DND-41 (cell line): ENCODE measurements at regions not wholly inside any gene's neighbourhood (a gene's known extent, or its start where the extent isn't known, plus 50 kb on each side); places are given as distances from the start of the nearest gene placed in this dataset.

ENCODE experiments used
- ATAC-seq: fragments of 200-7000 bp; cut with Tn5 transposase; 3 replicates; pipeline ENCODE4 v1.9.1; 2021; ENCODE audit warnings: low read depth; ENCODE audit not compliant: insufficient read depth
- DNase-seq: peaks from one replicate; pipeline ENCODE4 v3.0.0-alpha.2; 2020
- H2AFZ ChIP-seq: 2 replicates; pipeline ENCODE4 v1.6.0; 2012; ENCODE audit warnings: low read depth, low read length
- H3K27ac ChIP-seq: 2 replicates; pipeline ENCODE4 v1.5.1; 2012; ENCODE audit warnings: low read length, inconsistent platforms
- H3K27me3 ChIP-seq: fragments of 200-600 bp; sonication (generic); 2 replicates; pipeline ENCODE4 v1.6.0; 2012; ENCODE audit warnings: low read length, mild to moderate bottlenecking, inconsistent platforms; ENCODE audit not compliant: insufficient read depth, poor library complexity
- H3K36me3 ChIP-seq: 2 replicates; pipeline ENCODE4 v1.5.1; 2012; ENCODE audit warnings: low read length, inconsistent platforms; ENCODE audit not compliant: insufficient read depth
- H3K4me1 ChIP-seq: 2 replicates; pipeline ENCODE4 v1.5.1; 2012; ENCODE audit warnings: mild to moderate bottlenecking, low read length; ENCODE audit not compliant: insufficient read depth
- H3K4me2 ChIP-seq: 2 replicates; pipeline ENCODE4 v1.6.0; 2012; ENCODE audit warnings: mild to moderate bottlenecking, moderate library complexity, low read length, inconsistent platforms; ENCODE audit not compliant: insufficient read depth
- H3K4me3 ChIP-seq, 2 experiments: fragments of 200-600 bp in 1 of 2; shearing (Covaris generic) in 1 of 2; 2 replicates each; pipeline ENCODE4 v1.5.1; 2012 to 2016; ENCODE audit warnings: inconsistent platforms in 2 of 2, low read length in 2 of 2, mild to moderate bottlenecking in 2 of 2, low read depth in 1 of 2, moderate library complexity in 1 of 2
- H3K79me2 ChIP-seq: 2 replicates; pipeline ENCODE4 v1.6.0; 2012; ENCODE audit warnings: low read length, inconsistent platforms; ENCODE audit not compliant: insufficient read depth
- H3K9ac ChIP-seq: 2 replicates; pipeline ENCODE4 v1.6.0; 2012; ENCODE audit warnings: low read depth, mild to moderate bottlenecking, inconsistent platforms, low read length, moderate library complexity
- H3K9me3 ChIP-seq: 2 replicates; pipeline ENCODE4 v1.5.1; 2012; ENCODE audit warnings: low read length, moderate library complexity, mild to moderate bottlenecking, inconsistent platforms; ENCODE audit not compliant: insufficient read depth, severe bottlenecking
- H4K20me1 ChIP-seq: 2 replicates; pipeline ENCODE4 v1.6.0; 2012; ENCODE audit warnings: low read length; ENCODE audit not compliant: insufficient read depth
- EZH2 ChIP-seq: IDR thresholded peaks from 3 replicates; pipeline ENCODE4 v1.6.1; 2012; ENCODE audit warnings: borderline replicate concordance, low read depth, mild to moderate bottlenecking, moderate library complexity, low read length, inconsistent platforms; ENCODE audit not compliant: severe bottlenecking
- TF ChIP-seq, protein P1 (sequence below): IDR thresholded peaks from 2 replicates; pipeline ENCODE4 v1.5.1; 2012; ENCODE audit warnings: borderline replicate concordance, low read length, moderate library complexity, mild to moderate bottlenecking; ENCODE audit not compliant: poor library complexity, severe bottlenecking; ENCODE audit errors: extremely low read depth

- Histone ChIP-seq H3K9ac (no peak overlapping the region), H3K27me3 (no peaks in the 10 kb centered on the region), H4K20me1 (no peaks in the 10 kb centered on the region), H3K27ac (no peak overlapping the region), H3K4me3 (no peak overlapping the region), H3K9me3 (no peaks in the 10 kb centered on the region), H3K79me2 (no peaks in the 10 kb centered on the region), H3K4me1 (no peaks in the 10 kb centered on the region), H3K4me2 (no peak overlapping the region), H2AFZ (no peak overlapping the region), H3K36me3 (no peaks in the 10 kb centered on the region)
- TF ChIP-seq EZH2, result no peak
- TF ChIP-seq, protein P1, sequence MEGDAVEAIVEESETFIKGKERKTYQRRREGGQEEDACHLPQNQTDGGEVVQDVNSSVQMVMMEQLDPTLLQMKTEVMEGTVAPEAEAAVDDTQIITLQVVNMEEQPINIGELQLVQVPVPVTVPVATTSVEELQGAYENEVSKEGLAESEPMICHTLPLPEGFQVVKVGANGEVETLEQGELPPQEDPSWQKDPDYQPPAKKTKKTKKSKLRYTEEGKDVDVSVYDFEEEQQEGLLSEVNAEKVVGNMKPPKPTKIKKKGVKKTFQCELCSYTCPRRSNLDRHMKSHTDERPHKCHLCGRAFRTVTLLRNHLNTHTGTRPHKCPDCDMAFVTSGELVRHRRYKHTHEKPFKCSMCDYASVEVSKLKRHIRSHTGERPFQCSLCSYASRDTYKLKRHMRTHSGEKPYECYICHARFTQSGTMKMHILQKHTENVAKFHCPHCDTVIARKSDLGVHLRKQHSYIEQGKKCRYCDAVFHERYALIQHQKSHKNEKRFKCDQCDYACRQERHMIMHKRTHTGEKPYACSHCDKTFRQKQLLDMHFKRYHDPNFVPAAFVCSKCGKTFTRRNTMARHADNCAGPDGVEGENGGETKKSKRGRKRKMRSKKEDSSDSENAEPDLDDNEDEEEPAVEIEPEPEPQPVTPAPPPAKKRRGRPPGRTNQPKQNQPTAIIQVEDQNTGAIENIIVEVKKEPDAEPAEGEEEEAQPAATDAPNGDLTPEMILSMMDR, result no peak
- no peak for DNase-seq
- ATAC-seq, result no peak
Measured at GRCh38 chrX:117633277-117633676, 483.3 kb downstream of the KLHL13 start.

DNA sequence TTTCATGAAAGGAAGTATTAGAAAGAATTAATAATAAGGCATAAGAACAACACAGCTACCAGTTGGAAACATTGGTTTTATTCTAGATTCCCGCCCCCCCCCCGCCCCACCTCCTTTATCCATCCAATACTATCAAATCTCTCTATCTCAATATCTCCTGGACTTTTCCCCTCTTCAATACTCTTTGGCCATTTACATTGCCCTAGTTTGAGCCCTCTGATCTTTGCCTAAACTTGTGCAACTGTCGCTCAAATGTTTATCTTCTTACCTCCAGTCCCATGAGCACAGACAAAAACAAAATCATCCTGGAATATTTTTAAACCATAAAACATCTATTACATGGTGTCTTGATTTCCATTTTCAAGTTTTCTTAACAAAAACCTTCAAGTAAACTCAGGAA lies 488.2 kb downstream of the KLHL13 start:
- DNase-seq, result no peak
- no peak overlapping the region for H3K4me2 ChIP-seq
- H4K20me1 ChIP-seq, result no peaks in the 10 kb centered on the region
- H3K9ac ChIP-seq, result no peak overlapping the region
- H3K9me3 ChIP-seq, result no peaks in the 10 kb centered on the region
- no peaks in the 10 kb centered on the region for H3K36me3 ChIP-seq
- H2AFZ ChIP-seq, result no peak overlapping the region
- H3K27me3 ChIP-seq, result no peaks in the 10 kb centered on the region
- no peaks in the 10 kb centered on the region for H3K4me1 ChIP-seq
- no peaks in the 10 kb centered on the region for H3K79me2 ChIP-seq
- H3K4me3 ChIP-seq, result no peak overlapping the region
- no peak overlapping the region for H3K27ac ChIP-seq
- TF ChIP-seq EZH2, result no peak
- TF ChIP-seq, protein P1, result no peak
- ATAC-seq, result no peak

- TF ChIP-seq EZH2, result no peak
- TF ChIP-seq, protein P1, result no peak
- ATAC-seq, result no peak
Measured at GRCh38 chrX:117610806-117611205, 505.8 kb downstream of the KLHL13 start.

GRCh38 chrX:117610049-117610448 lies 506.6 kb downstream of the KLHL13 start:
- H2AFZ ChIP-seq, result no peak overlapping the region
- no peaks in the 10 kb centered on the region for H3K9me3 ChIP-seq
- no peaks in the 10 kb centered on the region for H3K79me2 ChIP-seq
- ATAC-seq (no peak), DNase-seq (no peak)
- no peaks in the 10 kb centered on the region for H4K20me1 ChIP-seq
- no peaks in the 10 kb centered on the region for H3K4me1 ChIP-seq
- no peak overlapping the region for H3K4me3 ChIP-seq
- TF ChIP-seq, protein P1, result no peak
- no peak for TF ChIP-seq EZH2
- H3K36me3 ChIP-seq, result no peaks in the 10 kb centered on the region
- no peak overlapping the region for H3K4me2 ChIP-seq
- no peak overlapping the region for H3K9ac ChIP-seq
- H3K27me3 ChIP-seq, result no peaks in the 10 kb centered on the region
- no peak overlapping the region for H3K27ac ChIP-seq

More at GRCh38 chrX:117610806-117611205, 505.8 kb downstream of the KLHL13 start:
- H3K27ac ChIP-seq, result no peak overlapping the region
- H3K4me3 ChIP-seq, result no peak overlapping the region
- H3K9me3 ChIP-seq, result no peaks in the 10 kb centered on the region
- H4K20me1 ChIP-seq, result no peaks in the 10 kb centered on the region
- no peaks in the 10 kb centered on the region for H3K79me2 ChIP-seq
- no peaks in the 10 kb centered on the region for H3K36me3 ChIP-seq
- DNase-seq, result no peak
- H3K27me3 ChIP-seq, result no peaks in the 10 kb centered on the region
- H3K9ac ChIP-seq, result no peak overlapping the region
- no peak overlapping the region for H2AFZ ChIP-seq
- H3K4me2 ChIP-seq, result no peak overlapping the region
- H3K4me1 ChIP-seq, result no peaks in the 10 kb centered on the region
